MM.1S (cell line): ENCODE measurements at regions not wholly inside any gene's neighbourhood (a gene's known extent, or its start where the extent isn't known, plus 50 kb on each side); places are given as distances from the start of the nearest gene placed in this dataset.

Source experiments
- DNase-seq: peaks from one replicate; pipeline ENCODE4 v3.0.0-alpha.2; 2015
- H2AFZ ChIP-seq: fragments of 300-600 bp; sonication (generic); 2 replicates; pipeline ENCODE4 v1.6.0; 2016; ENCODE audit warnings: antibody characterized with exemption, low read length
- H3F3A ChIP-seq: fragments of 300-600 bp; sonication (generic); 2 replicates; pipeline ENCODE4 v1.6.1; 2016; ENCODE audit warnings: mild to moderate bottlenecking, antibody characterized with exemption, low read length, moderate library complexity, mixed read lengths; ENCODE audit not compliant: insufficient read depth
- H3K27ac ChIP-seq: fragments of 300-600 bp; sonication (generic); 2 replicates; pipeline ENCODE4 v1.5.1; 2016; ENCODE audit warnings: mild to moderate bottlenecking, low read length
- H3K27me3 ChIP-seq: fragments of 300-600 bp; sonication (generic); replicated peaks from 2 replicates; pipeline ENCODE4 v1.6.0; 2016; ENCODE audit warnings: low read length; ENCODE audit not compliant: insufficient read depth
- H3K36me3 ChIP-seq: fragments of 300-600 bp; sonication (generic); replicated peaks from 2 replicates; pipeline ENCODE4 v1.6.1; 2016; ENCODE audit warnings: mild to moderate bottlenecking, low read length, mixed read lengths; ENCODE audit not compliant: insufficient read depth
- H3K4me1 ChIP-seq: fragments of 300-600 bp; sonication (generic); 2 replicates; pipeline ENCODE4 v1.6.1; 2016; ENCODE audit warnings: low read length, mixed read lengths
- H3K4me2 ChIP-seq: fragments of 300-600 bp; sonication (generic); 2 replicates; pipeline ENCODE4 v1.6.0; 2016; ENCODE audit warnings: low read depth, low read length
- H3K4me3 ChIP-seq: fragments of 300-600 bp; sonication (generic); 2 replicates; pipeline ENCODE4 v1.5.1; 2016; ENCODE audit warnings: low read length, mixed read lengths
- H3K79me2 ChIP-seq: fragments of 300-600 bp; sonication (generic); 2 replicates; pipeline ENCODE4 v1.6.1; 2016; ENCODE audit warnings: mixed run types, low read length, mixed read lengths
- H3K9ac ChIP-seq: fragments of 300-600 bp; sonication (generic); 2 replicates; pipeline ENCODE4 v1.6.1; 2016; ENCODE audit warnings: low read length, mixed read lengths
- H3K9me2 ChIP-seq: fragments of 300-600 bp; sonication (generic); replicated peaks from 2 replicates; pipeline ENCODE4 v1.6.1; 2016; ENCODE audit warnings: mild to moderate bottlenecking, low read length, mixed read lengths; ENCODE audit not compliant: insufficient read depth
- H3K9me3 ChIP-seq: fragments of 300-600 bp; sonication (generic); replicated peaks from 2 replicates; pipeline ENCODE4 v1.6.1; 2016; ENCODE audit warnings: mild to moderate bottlenecking, low read length, mixed read lengths; ENCODE audit not compliant: insufficient read depth
- H4K20me1 ChIP-seq: fragments of 300-600 bp; sonication (generic); 2 replicates; pipeline ENCODE4 v1.6.1; 2016; ENCODE audit warnings: mild to moderate bottlenecking, low read length, moderate library complexity, mixed read lengths; ENCODE audit not compliant: insufficient read depth
- CTCF ChIP-seq: fragments of 300-600 bp; sonication (generic); IDR thresholded peaks from 2 replicates; pipeline ENCODE4 v1.5.1; 2016; ENCODE audit warnings: antibody characterized with exemption, low read length, mixed read lengths
- EZH2 ChIP-seq: fragments of 300-600 bp; sonication (generic); optimal IDR thresholded peaks from 2 replicates; pipeline ENCODE3; 2017; ENCODE audit warnings: low read depth, mild to moderate bottlenecking, antibody characterized with exemption, low read length, mixed read lengths
- EZH2phosphoT487 ChIP-seq: fragments of 300-600 bp; sonication (generic); IDR thresholded peaks from 2 replicates; pipeline ENCODE4 v1.6.1; 2018; ENCODE audit warnings: antibody characterized with exemption, low read length

- Histone ChIP-seq H3K9ac (no peak overlapping the region), H3F3A (no peaks in the 10 kb centered on the region), H3K27ac (no peak overlapping the region), H2AFZ (no peak overlapping the region), H3K36me3 (no peaks in the 10 kb centered on the region), H3K9me2 (no peaks in the 10 kb centered on the region), H3K27me3 (no peaks in the 10 kb centered on the region), H3K4me1 (no peaks in the 10 kb centered on the region), H3K4me2 (no peak overlapping the region), H4K20me1 (no peaks in the 10 kb centered on the region), H3K79me2 (no peaks in the 10 kb centered on the region), H3K9me3 (no peaks in the 10 kb centered on the region), H3K4me3 (no peak overlapping the region)
- no peak for DNase-seq
- TF ChIP-seq EZH2phosphoT487 (no peak), EZH2 (no peak), CTCF (no peak)
Observed at GRCh38 chr2:21715887-21716286, 592.1 kb downstream of the TDRD15 start.

- H3K36me3 ChIP-seq, result no peaks in the 10 kb centered on the region
- H3K79me2 ChIP-seq, result no peaks in the 10 kb centered on the region
- no peaks in the 10 kb centered on the region for H3F3A ChIP-seq
- H4K20me1 ChIP-seq, result no peaks in the 10 kb centered on the region
- H3K9me3 ChIP-seq, result no peaks in the 10 kb centered on the region
- no peak overlapping the region for H2AFZ ChIP-seq
- H3K27ac ChIP-seq, result no peak overlapping the region
- H3K4me3 ChIP-seq, result no peak overlapping the region
- H3K4me2 ChIP-seq, result no peak overlapping the region
- DNase-seq, result no peak
- H3K9ac ChIP-seq, result no peak overlapping the region
- no peaks in the 10 kb centered on the region for H3K27me3 ChIP-seq
- H3K4me1 ChIP-seq, result no peaks in the 10 kb centered on the region
- no peaks in the 10 kb centered on the region for H3K9me2 ChIP-seq
- TF ChIP-seq CTCF, result no peak
- TF ChIP-seq EZH2phosphoT487, result no peak
- TF ChIP-seq EZH2, result no peak
Observed at GRCh38 chr2:21727101-21727500, 603.3 kb downstream of the TDRD15 start.

- H3K4me1 ChIP-seq, result no peaks in the 10 kb centered on the region
- TF ChIP-seq CTCF (no peak), EZH2 (no peak), EZH2phosphoT487 (no peak)
- H4K20me1 ChIP-seq, result no peaks in the 10 kb centered on the region
- no peak overlapping the region for H3K27ac ChIP-seq
- H3K4me2 ChIP-seq, result no peak overlapping the region
- DNase-seq, result no peak
- no peak overlapping the region for H3K9ac ChIP-seq
- H3K27me3 ChIP-seq, result no peaks in the 10 kb centered on the region
- H3K4me3 ChIP-seq, result no peak overlapping the region
- no peaks in the 10 kb centered on the region for H3K9me3 ChIP-seq
- H2AFZ ChIP-seq, result no peak overlapping the region
- H3K79me2 ChIP-seq, result no peaks in the 10 kb centered on the region
- no peaks in the 10 kb centered on the region for H3K36me3 ChIP-seq
- no peaks in the 10 kb centered on the region for H3K9me2 ChIP-seq
- no peaks in the 10 kb centered on the region for H3F3A ChIP-seq
Observed at GRCh38 chr2:21728133-21728532, 604.4 kb downstream of the TDRD15 start.
